ELR (cell line): ENCODE measurements at regions not wholly inside any gene's neighbourhood (a gene's known extent, or its start where the extent isn't known, plus 50 kb on each side); places are given as distances from the start of the nearest gene placed in this dataset.

Experiments
- DNase-seq: peaks from one replicate; pipeline ENCODE4 v3.0.0-alpha.2; 2015; ENCODE audit warnings: low read depth

DNA sequence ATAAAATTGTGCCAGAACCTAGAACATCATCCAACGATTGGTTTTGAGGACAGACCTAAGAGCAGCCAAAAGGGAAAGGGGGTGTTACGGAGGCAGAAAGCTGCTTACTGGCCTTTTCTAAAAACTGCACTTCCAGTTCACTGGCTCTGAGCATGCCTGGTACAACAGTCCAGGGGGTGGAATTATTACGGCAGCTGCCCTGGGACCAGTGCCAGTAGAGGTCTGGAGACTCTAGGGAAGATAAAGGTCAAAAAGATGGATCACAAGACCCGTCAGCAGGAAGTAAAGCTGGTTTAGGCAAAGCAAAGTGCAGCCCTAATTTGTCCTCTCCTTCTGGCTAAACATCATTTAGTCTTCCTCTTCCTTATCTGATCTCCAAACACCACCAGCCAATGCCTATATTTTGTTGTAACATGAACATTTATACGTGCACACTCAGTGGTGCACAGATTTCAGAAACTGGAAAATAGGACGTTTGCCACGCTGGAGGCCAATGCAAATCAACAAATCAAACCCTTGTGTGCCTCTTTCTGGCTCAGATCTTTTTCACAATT lies 216.4 kb upstream of the DPP6 start:
- no peak for DNase-seq

DNA sequence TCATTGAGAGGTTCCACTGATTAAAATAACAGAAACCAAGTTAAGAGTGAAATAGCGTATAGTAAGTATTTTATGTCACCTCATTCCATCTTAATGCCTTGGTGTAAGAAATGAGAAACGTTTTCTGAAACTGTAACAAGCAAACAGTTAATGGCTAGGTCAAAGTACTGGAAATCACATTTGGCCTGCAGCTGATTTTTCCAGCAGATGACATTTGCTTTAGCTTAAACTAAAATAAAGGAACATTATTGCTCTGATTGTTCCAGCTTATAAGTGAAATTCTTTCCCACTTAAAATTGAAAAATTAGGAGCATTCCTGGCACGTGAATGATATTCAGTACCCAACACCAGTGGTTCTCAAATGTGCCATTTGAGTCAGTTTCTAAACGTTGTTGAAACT lies 213.6 kb upstream of the DPP6 start:
- DNase-seq = no peak

DNA sequence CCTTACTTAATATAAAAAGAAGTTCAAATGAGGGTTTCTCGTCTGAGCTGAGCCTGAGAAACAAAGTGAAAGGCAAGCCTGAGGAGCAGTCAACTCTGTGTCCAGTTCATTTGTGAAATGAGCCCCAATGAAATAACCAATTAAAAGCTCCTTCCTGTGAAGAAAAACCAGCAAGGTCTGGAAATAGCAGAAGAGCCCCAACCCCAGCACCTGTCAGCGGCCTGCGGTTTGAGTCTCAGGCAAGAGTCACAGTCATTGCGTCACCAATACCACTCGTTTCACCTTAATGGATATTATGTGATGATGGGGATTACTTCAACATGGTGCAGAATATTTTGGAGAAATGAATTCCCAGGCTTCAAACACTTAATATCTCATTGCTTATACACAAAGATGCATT lies 211.3 kb upstream of the DPP6 start:
- DNase-seq = no peak

DNA sequence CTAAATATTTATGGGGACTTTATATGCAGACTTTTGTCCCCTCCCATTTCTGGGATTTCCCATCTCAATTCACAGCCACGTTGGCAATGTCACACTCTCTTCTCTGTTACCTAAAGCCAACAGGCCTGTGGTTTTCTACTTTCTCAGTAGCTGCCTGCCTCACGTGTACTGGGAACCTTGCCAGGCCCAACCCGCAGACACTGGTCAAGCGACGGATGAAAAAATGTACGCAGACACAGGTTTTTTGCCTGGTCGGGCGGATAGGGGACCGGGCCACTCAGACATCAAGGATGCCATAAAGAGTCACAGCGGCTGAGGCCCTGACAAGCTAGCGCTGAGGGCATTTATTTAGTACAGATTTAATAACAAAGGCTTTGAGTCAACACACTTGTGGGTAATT lies 204.4 kb upstream of the DPP6 start:
- DNase-seq = no peak

DNA sequence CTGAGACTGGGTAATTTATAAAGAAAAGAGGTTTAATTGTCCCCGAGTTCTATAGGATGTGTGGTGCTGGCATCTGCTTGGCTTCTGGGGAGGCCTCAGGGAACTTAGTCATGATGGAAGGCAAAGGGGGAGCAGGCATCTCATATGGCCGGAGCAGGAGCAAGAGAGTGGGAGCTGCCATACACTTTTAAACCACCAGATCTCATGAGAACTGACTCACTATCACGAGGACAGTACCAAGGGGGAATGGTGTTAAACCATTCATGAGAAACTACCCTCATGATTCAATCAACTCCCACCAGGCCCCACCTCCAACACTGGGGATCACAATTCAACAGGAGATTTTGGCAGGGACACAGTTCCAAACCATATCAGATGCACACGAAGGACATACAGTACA lies 199.9 kb upstream of the DPP6 start:
- no peak for DNase-seq

DNA sequence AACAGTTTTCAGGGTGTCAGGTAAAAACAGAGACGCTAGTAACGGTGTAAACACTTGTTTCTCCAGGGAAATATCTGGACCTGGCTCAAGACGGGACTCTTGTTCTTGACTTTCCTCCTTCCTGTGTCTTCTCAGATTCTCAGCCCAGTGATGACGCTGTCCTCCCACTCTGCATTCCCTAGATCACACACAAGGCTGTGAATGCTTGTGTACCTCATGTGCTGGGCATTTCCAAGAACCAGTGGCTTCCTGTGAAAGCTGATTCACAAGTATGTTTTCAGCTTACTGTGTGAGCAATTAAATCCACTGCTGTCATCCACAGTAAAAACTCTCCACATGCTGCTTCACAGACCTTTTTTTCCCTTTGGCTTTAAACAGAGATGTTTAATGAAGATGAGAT lies 193.8 kb upstream of the DPP6 start:
- no peak for DNase-seq

DNA sequence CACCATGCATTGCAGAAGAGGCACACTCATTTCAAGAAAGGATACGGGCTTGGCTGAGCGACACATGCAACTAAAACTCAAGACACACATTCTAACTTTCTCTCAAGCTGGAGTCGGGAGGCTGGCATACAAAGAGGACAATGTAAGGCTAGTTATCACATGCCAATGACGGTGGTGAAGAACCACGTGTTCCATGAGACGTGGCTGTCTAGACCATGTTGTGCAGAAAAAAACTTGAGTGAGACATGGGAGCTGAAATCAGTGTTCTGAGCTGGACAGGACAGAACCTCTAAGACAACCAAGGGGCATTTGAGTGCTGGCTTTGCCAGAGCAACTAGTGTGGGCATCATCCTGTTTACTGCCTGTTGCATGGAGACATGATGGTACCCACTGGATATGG lies 193.0 kb upstream of the DPP6 start:
- no peak for DNase-seq

DNA sequence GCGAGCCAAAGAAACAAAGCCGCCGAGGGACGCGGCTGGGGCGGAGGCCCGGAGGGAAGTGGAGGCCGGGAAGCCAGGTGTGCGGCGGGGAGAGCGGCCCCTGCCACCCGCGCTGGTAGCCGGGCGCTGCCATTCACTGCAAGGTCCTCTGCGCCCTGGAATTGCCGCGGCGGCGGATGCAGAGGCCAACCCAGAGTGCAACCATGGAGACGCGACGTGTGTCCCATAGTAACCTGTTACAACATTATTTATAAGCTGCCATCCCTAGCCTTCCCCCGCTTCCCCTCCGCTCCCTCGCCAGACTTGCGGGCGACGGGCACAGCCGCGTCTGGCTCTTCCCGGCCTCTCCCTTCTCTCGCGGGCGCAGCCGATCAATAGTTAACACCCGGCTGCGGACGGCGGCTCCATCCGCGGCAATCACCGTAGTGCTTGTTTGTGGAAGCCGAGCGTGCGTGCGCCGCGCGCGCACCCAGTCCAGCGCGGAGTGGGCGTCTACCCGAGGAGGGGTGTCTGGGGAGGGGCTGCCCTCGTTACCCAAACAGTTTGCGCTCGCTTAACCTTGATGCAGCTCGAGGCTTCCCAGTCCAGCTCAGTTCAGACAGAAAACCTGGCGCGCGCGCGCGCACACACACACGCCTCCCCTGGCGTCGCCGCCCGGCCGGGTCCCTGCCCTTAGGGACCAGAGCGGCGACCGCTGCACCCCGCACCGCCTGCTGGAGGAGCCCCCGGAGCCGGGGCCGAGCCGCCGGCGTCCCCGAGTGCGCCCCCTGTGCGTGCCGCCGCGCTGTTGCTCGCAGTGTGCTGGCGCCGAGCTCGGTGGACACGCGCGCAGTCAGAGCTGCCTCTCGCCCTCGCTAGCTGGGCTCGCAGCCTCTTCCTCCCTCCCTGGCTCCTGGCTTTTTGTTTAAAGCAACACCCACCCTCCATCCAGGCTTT lies 165.4 kb upstream of the DPP6 start:
- DNase-seq = no peak

DNA sequence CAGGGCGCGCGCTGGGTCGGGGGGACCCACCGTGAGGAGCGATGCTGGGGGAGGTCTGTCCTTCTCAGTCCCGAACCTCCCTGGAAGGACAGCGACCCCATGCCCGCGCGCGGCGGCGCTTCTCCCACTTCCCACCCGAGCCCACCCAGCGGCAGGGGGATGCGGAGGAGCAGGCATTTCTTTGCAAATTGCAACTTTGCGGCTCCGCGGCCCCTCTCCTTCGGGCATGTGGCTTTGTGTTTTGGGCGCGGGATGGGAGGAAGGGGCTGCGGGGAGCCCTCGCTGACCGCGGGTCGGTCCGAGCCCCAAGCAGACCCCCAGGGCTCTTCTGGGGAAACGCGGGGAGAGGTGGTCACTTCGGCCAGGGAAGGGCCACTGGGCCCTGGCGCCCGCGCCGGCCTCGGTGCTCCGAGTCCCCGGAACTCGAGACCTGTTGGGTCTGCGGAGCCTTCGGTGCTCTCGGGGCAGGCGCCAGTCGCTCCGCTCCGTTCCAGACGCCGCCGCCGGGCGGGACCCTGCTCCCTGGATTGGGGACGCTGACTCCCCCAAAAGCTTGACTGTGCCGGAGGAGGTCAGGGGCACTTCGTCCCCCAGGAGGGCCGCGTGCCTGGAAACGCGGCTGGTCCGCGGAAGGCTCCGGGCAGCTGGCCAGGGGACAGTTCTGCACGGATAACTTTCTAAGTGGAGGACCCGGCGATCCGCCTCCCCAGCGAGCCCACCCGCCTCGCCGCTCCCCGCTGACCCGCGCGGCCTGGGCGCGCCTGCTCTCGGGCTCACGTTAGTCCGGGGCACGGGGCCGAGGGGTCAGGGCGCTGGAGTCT lies 164.2 kb upstream of the DPP6 start:
- DNase-seq = no peak

DNA sequence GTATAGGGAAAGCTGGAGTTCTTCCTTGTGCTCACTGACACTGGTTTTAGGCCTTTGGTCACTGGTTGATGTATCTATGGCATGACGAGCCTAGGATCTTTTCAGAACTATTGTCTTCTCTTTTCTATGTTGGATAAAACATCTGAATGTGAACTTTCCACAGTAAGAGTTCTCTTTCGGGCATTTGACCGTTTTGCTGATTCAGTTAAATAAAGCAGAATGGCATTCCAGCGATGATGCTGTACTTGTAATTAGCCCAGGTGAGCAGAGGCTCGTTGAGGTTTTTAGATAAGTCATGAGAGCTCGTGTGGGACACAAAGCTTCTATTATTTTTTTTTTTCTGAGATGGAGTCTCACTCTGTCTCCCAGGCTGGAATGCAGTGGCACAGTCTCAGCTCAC lies 160.2 kb upstream of the DPP6 start:
- DNase-seq = no peak

DNA sequence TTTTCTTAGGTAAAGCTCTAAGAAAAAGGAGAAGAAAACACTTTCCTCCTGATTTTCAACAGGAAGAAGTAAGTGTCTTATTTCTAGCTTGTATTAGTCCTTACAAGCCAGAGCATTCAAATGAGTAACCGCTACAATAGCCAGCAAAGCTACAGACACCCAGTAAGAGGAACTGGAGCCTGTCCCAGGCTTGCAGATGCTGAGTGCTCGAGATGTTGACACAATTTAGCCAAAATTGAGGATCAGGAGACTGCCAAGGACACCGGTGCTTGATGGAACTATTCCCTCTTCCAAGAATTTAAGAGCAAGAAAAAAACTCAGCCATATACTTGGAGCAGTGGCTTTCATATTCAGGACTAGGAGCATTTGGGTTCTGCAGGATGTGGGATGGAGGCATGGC lies 149.3 kb upstream of the DPP6 start:
- no peak for DNase-seq

DNA sequence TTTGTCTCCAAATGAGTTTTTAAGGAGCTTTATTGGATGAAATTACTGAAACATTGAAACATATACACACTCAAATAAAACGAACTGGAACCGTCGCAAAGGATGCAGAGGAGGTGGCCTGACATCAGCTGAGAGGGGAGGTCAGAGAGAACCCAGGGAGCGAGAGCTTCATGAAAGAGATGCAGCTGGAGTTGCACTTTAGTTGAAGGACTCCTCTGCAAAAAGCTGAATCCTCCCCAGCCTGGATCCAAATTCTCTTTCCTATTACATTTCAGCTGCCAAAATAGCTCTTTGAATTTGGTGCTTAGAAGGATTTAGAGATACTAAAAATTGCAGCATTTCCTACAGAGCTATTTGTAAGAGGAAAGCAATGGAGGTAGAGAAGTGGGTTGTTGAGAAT lies 140.0 kb upstream of the DPP6 start:
- DNase-seq = no peak

DNA sequence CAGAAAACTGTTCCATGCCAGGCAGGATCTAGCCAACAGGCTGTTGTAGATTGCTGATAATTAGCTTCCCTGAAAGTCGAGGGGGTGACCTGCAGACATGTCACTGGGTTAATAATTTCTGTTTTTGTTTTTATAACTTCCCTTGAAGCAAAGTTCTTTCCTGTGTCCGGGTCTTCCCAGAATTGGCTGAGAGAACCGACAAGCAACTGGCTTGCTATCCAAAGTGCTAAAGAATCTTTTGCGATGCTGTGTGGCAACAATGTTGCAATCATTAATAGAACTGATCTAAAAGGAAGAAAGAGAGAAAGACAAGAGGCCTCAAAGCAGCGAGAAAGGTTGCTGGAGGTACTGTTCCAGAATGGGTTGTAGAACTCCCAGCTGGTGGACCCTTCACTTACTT lies 132.1 kb upstream of the DPP6 start:
- DNase-seq = no peak

DNA sequence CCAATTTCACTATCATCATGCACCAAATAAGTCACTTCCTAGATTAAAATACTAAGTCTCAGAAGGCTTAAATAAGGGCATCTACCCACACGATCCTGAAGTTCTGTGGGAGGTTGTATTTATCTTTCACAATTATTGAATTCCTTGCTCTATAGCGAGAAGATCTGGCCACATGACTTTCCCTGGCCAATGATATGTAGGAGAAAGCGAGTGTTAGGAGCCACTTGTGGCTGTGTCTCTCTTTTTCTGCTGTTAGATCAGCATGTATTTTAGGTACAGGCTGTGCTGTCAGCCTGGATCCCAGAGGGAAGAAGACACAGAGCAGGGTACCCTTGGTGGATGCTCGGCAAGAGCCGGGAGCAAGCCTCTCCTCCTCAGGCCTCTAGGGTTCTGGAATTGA lies 131.3 kb upstream of the DPP6 start:
- DNase-seq = no peak

DNA sequence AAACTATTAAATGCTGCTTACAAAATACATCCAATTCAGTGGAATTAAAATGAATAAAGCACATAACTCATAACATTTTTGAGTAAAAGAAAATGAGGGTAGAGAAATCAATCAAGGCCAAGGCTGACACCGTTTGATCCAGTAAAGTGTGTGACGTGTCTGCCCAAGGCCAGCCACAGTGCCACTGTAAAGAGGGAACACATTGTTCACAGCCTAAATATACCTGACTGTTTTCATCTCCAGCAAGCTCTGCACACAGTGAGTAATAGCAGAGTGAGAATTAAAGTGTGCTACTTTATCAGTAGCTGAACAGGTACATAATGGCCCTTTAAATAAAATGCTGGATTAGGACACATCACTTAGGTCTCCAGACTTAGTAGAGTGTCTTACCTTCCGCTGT lies 130.8 kb upstream of the DPP6 start:
- DNase-seq = no peak

DNA sequence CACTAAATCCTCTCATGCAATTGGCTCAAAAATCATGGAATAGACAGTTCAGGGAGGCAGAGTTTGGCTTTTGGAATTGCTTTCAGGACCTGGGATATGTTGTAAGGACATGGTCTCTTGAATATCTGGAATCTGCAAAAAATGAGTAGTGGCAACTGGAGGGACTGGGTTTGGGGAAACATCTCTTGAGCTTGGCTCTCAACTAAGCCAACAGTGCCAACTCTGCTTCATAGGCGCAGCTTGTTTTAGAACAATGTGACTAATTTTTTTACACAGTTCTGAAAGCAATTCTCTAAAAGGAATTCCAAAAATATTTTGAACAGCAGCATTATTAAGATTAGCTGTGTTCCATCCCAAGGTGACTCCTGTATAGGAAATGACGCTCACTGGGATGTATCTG lies 121.5 kb upstream of the DPP6 start:
- no peak for DNase-seq

DNA sequence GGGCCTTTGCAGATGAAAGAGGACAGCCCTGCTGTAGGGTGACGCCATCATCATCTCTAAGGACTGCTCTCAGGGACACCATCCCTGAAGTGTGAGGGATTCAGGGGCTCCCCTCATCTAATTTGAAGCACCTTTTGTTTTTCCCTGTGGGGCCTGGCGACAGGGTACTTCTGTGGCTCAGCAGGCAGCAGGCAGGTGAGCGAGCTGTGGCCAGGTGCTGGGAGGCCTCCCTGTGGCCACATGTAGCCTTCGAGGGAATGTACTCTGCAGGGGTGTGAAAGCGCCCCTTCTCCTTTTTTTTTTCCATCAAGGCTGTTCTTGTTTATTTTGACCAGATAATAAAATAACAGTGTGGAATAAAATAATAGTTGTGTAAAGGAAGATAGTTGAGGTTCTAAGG lies 118.2 kb upstream of the DPP6 start:
- DNase-seq = no peak

DNA sequence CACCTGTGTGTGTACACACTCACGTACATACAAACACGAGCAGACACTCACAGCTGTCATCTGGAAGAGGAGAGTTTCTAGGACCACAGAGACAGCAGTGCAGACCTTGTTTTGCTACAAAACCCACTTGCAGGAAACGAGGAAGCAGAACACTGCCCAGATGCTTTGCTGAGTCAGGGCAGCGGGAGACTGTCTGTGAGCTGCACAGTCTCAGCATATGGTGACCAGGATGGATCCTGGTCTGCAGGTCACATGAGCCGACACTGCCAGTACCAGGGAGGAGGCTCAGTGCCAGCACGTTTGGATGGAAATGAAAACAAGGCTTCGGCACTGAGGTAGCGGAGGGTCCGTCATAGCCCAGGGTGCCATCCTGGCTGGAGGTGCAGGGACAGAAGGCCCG lies 117.6 kb upstream of the DPP6 start:
- DNase-seq = no peak

DNA sequence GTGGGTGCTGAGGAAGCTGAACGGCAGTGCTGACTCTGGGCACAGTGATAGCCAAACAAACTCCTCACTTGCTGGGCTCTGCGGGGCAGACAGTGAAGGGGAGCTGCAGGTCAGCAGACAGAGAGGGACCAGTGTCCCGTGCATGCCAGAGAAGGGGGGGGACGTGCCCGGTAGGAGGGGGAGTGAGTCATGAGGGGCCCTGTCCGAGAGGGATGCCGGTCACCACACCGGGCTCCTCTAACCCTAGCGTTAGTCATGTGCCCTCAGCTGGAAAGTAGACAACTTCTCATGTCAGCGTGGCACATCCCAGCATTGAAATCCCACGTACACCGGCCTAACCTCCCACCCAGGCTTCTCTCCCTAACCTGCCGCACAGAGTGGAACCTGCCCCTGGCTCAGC lies 117.1 kb upstream of the DPP6 start:
- DNase-seq = no peak

DNA sequence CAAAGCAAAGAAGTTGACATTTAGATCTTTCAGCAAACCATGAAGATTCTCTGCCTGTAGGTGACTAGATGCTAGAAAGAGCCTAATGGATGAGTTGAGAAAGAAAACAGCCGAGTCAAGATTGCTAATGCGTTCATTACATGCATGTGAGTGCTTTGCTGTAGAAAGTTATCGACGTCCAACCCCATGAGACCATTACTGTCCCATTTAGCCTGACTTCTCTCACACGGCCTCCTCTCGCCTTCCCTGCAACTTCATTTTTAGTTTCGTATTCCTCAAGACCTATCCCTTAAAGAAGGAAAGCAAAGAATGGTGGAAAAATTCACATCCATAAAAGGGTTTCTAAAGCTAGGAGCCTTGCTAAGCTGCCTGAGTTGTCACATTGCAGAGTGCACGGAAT lies 113.7 kb upstream of the DPP6 start:
- DNase-seq = no peak

DNA sequence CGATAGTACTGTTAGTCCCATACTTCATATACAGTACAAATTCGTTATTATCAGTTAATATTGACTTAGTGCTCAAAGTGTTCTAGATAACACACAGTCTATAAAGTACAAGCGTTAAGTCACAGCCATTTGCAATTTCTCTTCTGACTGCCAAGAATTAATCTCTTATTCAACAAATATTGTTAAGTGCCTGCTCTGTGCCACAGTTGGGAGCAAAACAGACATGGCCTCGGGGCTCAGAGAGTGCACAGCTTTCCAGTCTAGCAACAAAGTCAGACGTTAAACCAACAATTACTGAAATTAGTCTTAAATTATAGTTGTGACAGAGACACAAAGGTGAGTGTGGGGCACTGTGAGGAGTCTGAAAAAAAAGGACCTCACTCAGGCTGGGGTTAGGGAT lies 113.0 kb upstream of the DPP6 start:
- no peak for DNase-seq

DNA sequence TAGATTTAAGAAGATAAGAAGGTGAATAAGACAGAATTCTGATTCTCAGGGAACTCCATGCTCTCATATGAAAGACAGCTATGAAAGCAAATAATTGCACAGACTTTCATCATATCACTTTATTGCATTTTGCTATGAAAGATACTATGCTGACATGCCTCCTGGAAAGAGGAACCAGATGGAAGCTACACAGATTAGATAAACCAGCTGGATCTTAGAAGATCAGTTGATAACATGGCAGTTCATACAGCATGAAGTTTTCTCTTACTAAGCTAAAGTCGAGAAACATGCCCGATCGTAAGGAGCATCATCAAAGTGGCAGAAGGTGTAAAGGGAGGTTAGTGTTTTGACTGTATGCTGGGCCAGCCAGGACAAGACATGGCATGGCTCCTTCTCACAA lies 112.5 kb upstream of the DPP6 start:
- no peak for DNase-seq

DNA sequence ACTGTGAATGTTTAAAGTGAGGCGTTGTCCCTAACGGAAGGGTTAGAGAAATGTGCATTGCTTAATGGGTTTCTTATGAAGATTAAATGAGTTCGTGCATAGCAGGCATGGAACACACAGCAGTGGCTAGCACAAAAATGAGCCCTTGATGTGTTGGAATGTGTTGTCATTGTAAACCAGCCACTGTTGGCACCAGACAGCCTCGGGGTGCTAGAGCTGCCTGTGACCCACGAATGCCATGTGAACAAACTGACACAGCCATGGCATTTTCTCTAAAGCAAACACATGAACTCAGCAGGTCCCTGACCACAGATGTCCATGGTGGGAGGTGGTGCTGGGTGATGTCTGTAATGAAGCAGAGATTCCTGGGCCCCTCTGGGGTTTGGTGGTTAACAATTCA lies 111.1 kb upstream of the DPP6 start:
- no peak for DNase-seq
